HepG2 (cell line): ENCODE measurements at regions not wholly inside any gene's neighbourhood (a gene's known extent, or its start where the extent isn't known, plus 50 kb on each side); places are given as distances from the start of the nearest gene placed in this dataset.

Experiments
- ATAC-seq: fragments of 200-7000 bp; cut with Tn5 transposase; 3 replicates; pipeline ENCODE4 v1.9.1; 2020; ENCODE audit warnings: mild to moderate bottlenecking, moderate library complexity
- BruUV-seq: library from RNA; stranded (reverse); fragments of 400-500 nt; replicated peaks from 2 replicates; lab custom pipeline; 2021; lab: Mats Ljungman, UMichigan
- CTCF ChIA-PET: fragments of 300-600 bp; formaldehyde crosslinking; extraction: SDS; loops from one replicate; lab custom pipeline; 2021; ENCODE audit warnings: low total read pairs, inconsistent platforms, low intra/inter-chr PET ratio; lab: Yijun Ruan, JAX
- POLR2A ChIA-PET: fragments of 350-600 bp; sonication (Branson Sonifier 250); formaldehyde crosslinking; loops from one replicate; lab custom pipeline; 2020; ENCODE audit warnings: antibody characterized with exemption, inconsistent platforms; lab: Yijun Ruan, JAX
- DNase-seq: peaks from one replicate; pipeline ENCODE4 v3.0.0-alpha.2; 2015; ENCODE audit warnings: low spot score
- FAIRE-seq: peaks from 3 replicates; lab custom pipeline; 2011; peaks lifted over from hg19 to GRCh38; lab: Jason Lieb, UNC
- H2AFZ ChIP-seq: one replicate; pipeline ENCODE4 v1.6.1; 2011; ENCODE audit warnings: low read length, inconsistent platforms
- H3K27ac ChIP-seq: fragments of 300-600 bp; 3 replicates; pipeline ENCODE4 v1.8.0; 2011; ENCODE audit warnings: mixed run types, mild to moderate bottlenecking, mixed read lengths, low read length, inconsistent platforms; ENCODE audit not compliant: insufficient read depth; ENCODE audit errors: extremely low read length
- H3K27me3 ChIP-seq, 2 experiments: fragments of 200-600 bp in 1 of 2; 2 replicates in 1 of 2; 3 replicates in 1 of 2; pipeline versions ENCODE4 v1.6.0 to v1.8.0; 2011; ENCODE audit warnings: low read length in 2 of 2, mild to moderate bottlenecking in 2 of 2, moderate library complexity in 2 of 2, inconsistent platforms in 1 of 2; ENCODE audit not compliant: insufficient read depth in 2 of 2, control insufficient read depth in 1 of 2
- H3K36me3 ChIP-seq, 2 experiments: fragments of 200-600 bp in 1 of 2; replicated peaks in 1 of 2; 2 replicates in 1 of 2; 3 replicates in 1 of 2; pipeline versions ENCODE4 v1.5.1 to v1.8.0; 2011; ENCODE audit warnings: low read length in 2 of 2, inconsistent platforms in 1 of 2; ENCODE audit not compliant: insufficient read depth in 2 of 2, control insufficient read depth in 1 of 2
- H3K4me1 ChIP-seq: 2 replicates; pipeline ENCODE4 v1.5.1; 2012; ENCODE audit warnings: low read length, inconsistent platforms; ENCODE audit not compliant: insufficient read depth
- H3K4me2 ChIP-seq: 2 replicates; pipeline ENCODE4 v1.6.0; 2011; ENCODE audit warnings: low read depth, low read length, inconsistent platforms
- H3K4me3 ChIP-seq, 3 experiments: fragments of 200-600 bp in 1 of 3; sonication (generic), shearing (Covaris generic) in 1 of 3; replicated peaks in 1 of 3; 2 replicates each; pipeline ENCODE4 v1.5.1; 2011 to 2016; ENCODE audit warnings: low read length in 3 of 3, inconsistent platforms in 2 of 3, low read depth in 2 of 3, mild to moderate bottlenecking in 2 of 3, control low read depth in 1 of 3, mixed read lengths in 1 of 3; ENCODE audit not compliant: insufficient read depth in 1 of 3
- H3K79me2 ChIP-seq: one replicate; pipeline ENCODE4 v1.6.1; 2011; ENCODE audit warnings: low read length, inconsistent platforms; ENCODE audit not compliant: insufficient read depth
- H3K9ac ChIP-seq: 2 replicates; pipeline ENCODE4 v1.6.0; 2011; ENCODE audit warnings: mild to moderate bottlenecking, low read depth, low read length, inconsistent platforms; ENCODE audit not compliant: insufficient read depth
- H3K9me3 ChIP-seq: 2 replicates; pipeline ENCODE4 v1.5.1; 2012; ENCODE audit warnings: mild to moderate bottlenecking, low read length
- H4K20me1 ChIP-seq: 2 replicates; pipeline ENCODE4 v1.6.0; 2011; ENCODE audit warnings: inconsistent platforms, mild to moderate bottlenecking, low read length, moderate library complexity; ENCODE audit not compliant: insufficient read depth
- CEBPB ChIP-seq: IDR thresholded peaks from 2 replicates; pipeline ENCODE4 v1.6.1; 2011; ENCODE audit warnings: low read depth, low read length, improper control_type of control experiment, borderline replicate concordance
- CHD2 ChIP-seq: IDR thresholded peaks from 2 replicates; pipeline ENCODE4 v1.6.1; 2011; ENCODE audit warnings: low read depth, low read length, improper control_type of control experiment
- SNAPC5 ChIP-seq: sonication (generic); formaldehyde crosslinking; IDR thresholded peaks from 2 replicates; pipeline ENCODE4 v1.8.1; 2023; ENCODE audit warnings: mild to moderate bottlenecking, missing genetic modification reagents, borderline replicate concordance
- ZNF12 ChIP-seq: sonication (generic); formaldehyde crosslinking; IDR thresholded peaks from 2 replicates; pipeline ENCODE4 v1.5.0; 2020; ENCODE audit warnings: missing genetic modification reagents
- ZNF414 ChIP-seq: sonication (generic); formaldehyde crosslinking; IDR thresholded peaks from 2 replicates; pipeline ENCODE4 v1.5.0; 2020; ENCODE audit warnings: missing genetic modification reagents
- WGBS: methylation state at CpG from one replicate; pipeline ENCODE4 v1.1.6; 2017; ENCODE audit warnings: low lambda C conversion rate; 5-methylcytosine and 5-hydroxymethylcytosine counted together
- in situ Hi-C: cut with HindIII; loops from 2 replicates; pipeline ENCODE4 v1.10.0; 2017; ENCODE audit warnings: low pct_unique_long_range_greater_than_20kb; ENCODE audit not compliant: extremely low pct_ligation_motif_present
- intact Hi-C: fragments of 100-400 bp; cut with micrococcal nuclease; formaldehyde crosslinking; loops from one replicate; pipeline ENCODE4 v1.10.0; 2022; ENCODE audit not compliant: unreplicated experiment
- TF ChIP-seq, protein P1 (sequence below): sonication (generic); formaldehyde crosslinking; IDR thresholded peaks from 2 replicates; pipeline ENCODE4 v1.5.0; 2020; ENCODE audit warnings: mild to moderate bottlenecking, missing genetic modification reagents

DNA sequence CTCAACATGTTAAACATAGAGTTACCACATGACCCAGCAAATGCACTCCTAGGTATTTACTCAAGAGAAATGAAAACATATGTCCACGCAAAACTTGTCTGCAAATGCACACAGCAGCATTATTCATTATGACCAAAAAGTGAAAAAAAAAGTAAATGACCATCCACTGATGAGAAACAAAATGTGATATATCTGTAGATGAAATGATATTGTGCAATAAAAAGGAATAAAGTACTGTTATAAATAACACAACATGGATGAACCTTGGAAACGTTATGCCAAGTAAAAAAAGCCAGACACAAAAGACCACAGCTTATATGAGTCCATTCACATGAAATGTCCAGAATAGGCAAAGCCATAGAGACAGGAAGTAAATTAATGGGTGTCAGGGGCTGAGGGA, 61.4 kb upstream of the SKAP2 start:
- no TSS peak for BruUV-seq
- in situ Hi-C loops: no loop called here

More for the DNA sequence above, 61.4 kb upstream of the SKAP2 start:
- H3K4me1 ChIP-seq: no peaks in the 10 kb centered on the region
- WGBS: 4% methylated on average over 2 of the region's 2 CpGs
- TF ChIP-seq ZNF12 (CRISPR knock-in tag) (no peak), CHD2 (no peak), SNAPC5 (no peak), CEBPB (peak; percentile 39; the same call in 1 of the 2 replicates), ZNF414 (CRISPR knock-in tag) (no peak)
- TF ChIP-seq, protein P1, sequence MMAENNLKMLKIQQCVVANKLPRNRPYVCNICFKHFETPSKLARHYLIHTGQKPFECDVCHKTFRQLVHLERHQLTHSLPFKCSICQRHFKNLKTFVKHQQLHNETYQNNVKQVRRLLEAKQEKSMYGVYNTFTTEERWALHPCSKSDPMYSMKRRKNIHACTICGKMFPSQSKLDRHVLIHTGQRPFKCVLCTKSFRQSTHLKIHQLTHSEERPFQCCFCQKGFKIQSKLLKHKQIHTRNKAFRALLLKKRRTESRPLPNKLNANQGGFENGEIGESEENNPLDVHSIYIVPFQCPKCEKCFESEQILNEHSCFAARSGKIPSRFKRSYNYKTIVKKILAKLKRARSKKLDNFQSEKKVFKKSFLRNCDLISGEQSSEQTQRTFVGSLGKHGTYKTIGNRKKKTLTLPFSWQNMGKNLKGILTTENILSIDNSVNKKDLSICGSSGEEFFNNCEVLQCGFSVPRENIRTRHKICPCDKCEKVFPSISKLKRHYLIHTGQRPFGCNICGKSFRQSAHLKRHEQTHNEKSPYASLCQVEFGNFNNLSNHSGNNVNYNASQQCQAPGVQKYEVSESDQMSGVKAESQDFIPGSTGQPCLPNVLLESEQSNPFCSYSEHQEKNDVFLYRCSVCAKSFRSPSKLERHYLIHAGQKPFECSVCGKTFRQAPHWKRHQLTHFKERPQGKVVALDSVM (CRISPR knock-in tag): no peak
- H3K4me3 ChIP-seq: no peak overlapping the region
- no peaks in the 10 kb centered on the region for H3K36me3 ChIP-seq
- H3K9me3 ChIP-seq: no peaks in the 10 kb centered on the region
- POLR2A ChIA-PET: no interaction called here
- H3K4me2 ChIP-seq: no peak overlapping the region
- H3K27ac ChIP-seq: no peak overlapping the region
- CTCF ChIA-PET: no interaction called here
- intact Hi-C loops: no loop called here
- no peaks in the 10 kb centered on the region for H4K20me1 ChIP-seq
- no peak for ATAC-seq
- H3K27me3 ChIP-seq: peaks cover 1 to 14% of the 10 kb centered on the region in 2 experiments; a peak in 1 of 5 replicates
- no peak overlapping the region for H3K9ac ChIP-seq
- no peak for FAIRE-seq
- no peak overlapping the region for H2AFZ ChIP-seq
- no peak for DNase-seq
- H3K79me2 ChIP-seq: no peaks in the 10 kb centered on the region
